ENCODE measurements at regions not wholly inside any gene's neighbourhood (a gene's known extent, or its start where the extent isn't known, plus 50 kb on each side); places are given as distances from the start of the nearest gene placed in this dataset.

DNA sequence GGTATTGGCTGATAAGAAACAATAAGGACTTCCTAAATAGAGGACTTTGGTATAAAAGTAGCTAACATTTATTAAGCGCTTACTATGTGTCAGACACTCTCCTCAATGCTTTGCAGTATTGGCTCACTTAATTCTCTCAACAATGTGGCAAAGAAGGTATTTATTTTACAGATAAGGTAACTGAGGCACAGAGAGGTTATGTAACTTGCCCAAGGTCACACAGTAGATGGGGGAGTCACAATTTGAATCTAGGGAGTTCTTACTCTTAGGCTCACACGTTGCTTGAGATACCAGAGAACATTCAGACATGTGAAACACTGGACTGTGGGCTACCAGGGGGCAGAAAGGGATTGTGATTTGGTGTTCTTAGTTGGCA is 60.8 kb upstream of the GPR158 start:
- H3K79me2 ChIP-seq (ENCODE audit: control insufficient read depth in 1 of 2, insufficient read depth in 2 of 2, low read length in 2 of 2), result no peaks in the 10 kb centered on the region
- no peak overlapping the region for H2AFZ ChIP-seq (ENCODE audit: low read length)
- no peak for DNase-seq (ENCODE audit: low read depth in 1 of 2, low spot score in 2 of 2)
- H3K27me3 ChIP-seq (replicated peaks in 1 of 4; ENCODE audit: control insufficient read depth in 3 of 4, extremely low read depth in 1 of 4, insufficient read depth in 3 of 4, low read length in 3 of 4), result no peaks in the 10 kb centered on the region; a peak in 1 of 7 replicates
- no peak overlapping the region for H2BK5ac ChIP-seq (ENCODE audit: low read depth, low read length)
- H3K56ac ChIP-seq (replicated peaks; ENCODE audit: insufficient read length, low read depth, low read length), result no peak overlapping the region
- H4K5ac ChIP-seq (ENCODE audit: insufficient read length, low read depth, low read length), result no peak overlapping the region
- H3K14ac ChIP-seq (ENCODE audit: insufficient read length), result no peak overlapping the region
- H2BK20ac ChIP-seq (ENCODE audit: low read length), result no peak overlapping the region
- no peaks in the 10 kb centered on the region for H3K79me1 ChIP-seq (ENCODE audit: low read depth, low read length)
- H2BK120ac ChIP-seq (replicated peaks; ENCODE audit: low read depth, low read length), result no peak overlapping the region
- H3K4me3 ChIP-seq (ENCODE audit: extremely low read depth in 1 of 4, insufficient read depth in 2 of 4, low read depth in 3 of 4, low read length in 4 of 4), result no peak overlapping the region
- H4K20me1 ChIP-seq (replicated peaks in 1 of 2; ENCODE audit: control insufficient read depth in 1 of 2, insufficient read depth in 2 of 2, low read length in 2 of 2), result no peaks in the 10 kb centered on the region
- peaks cover 0 to 7% (median 0%) of the 10 kb centered on the region in 4 experiments; a peak in 3 of 7 replicates for H3K4me1 ChIP-seq (replicated peaks in 1 of 4; ENCODE audit: control insufficient read depth in 3 of 4, insufficient read depth in 4 of 4, low read length in 3 of 4)
- no peak overlapping the region for H2AK5ac ChIP-seq (ENCODE audit: low read depth, low read length)
- H3K9ac ChIP-seq (replicated peaks in 1 of 4; ENCODE audit: extremely low read depth in 1 of 4, low read depth in 3 of 4, low read length in 3 of 4), result no peak overlapping the region
- H3K36me3 ChIP-seq (ENCODE audit: control insufficient read depth in 2 of 4, insufficient read depth in 4 of 4, low read length in 3 of 4), result no peaks in the 10 kb centered on the region
- no peak overlapping the region for H3K27ac ChIP-seq (ENCODE audit: low read depth, low read length)
- H4K8ac ChIP-seq (ENCODE audit: extremely low read depth, insufficient read depth, low read length), result no peak overlapping the region
- no peak overlapping the region for H3K4me2 ChIP-seq (ENCODE audit: insufficient read depth in 1 of 2, low read depth in 2 of 2, low read length in 2 of 2)
- no peak overlapping the region for H3K23ac ChIP-seq (ENCODE audit: insufficient read length)
- no peaks in the 10 kb centered on the region for H3K23me2 ChIP-seq (ENCODE audit: low read depth, low read length)
- CTCF ChIA-PET (ENCODE audit: partially characterized antibody), result interaction anchor here (0.7 to 3.0 kb wide), 16 partner anchors 11 to 468 kb away, joined by 3 to 20 read pairs (median 5); no protein-coding TSS in a partner anchor
- H3K9me3 ChIP-seq (ENCODE audit: insufficient read depth in 2 of 2, low read depth in 1 of 2, low read length in 1 of 2), result no peaks in the 10 kb centered on the region
- H3K4ac ChIP-seq (replicated peaks; ENCODE audit: insufficient read length, low read depth, low read length), result no peak overlapping the region
- 97% methylated on average over 2 of the region's 2 CpGs; no CpG with 5 or more reads in 1 of the 2 experiments for WGBS, 2 experiments (ENCODE audit: extremely low coverage in 1 of 2, insufficient coverage in 1 of 2, insufficient read length in 1 of 2, insufficient replicate concordance in 2 of 2, low coverage in 1 of 2, low lambda C conversion rate in 2 of 2, missing lambda C conversion rate in 1 of 2)
- no peak for FAIRE-seq
- POLR2A ChIA-PET (ENCODE audit: partially characterized antibody), result no interaction called here
- no peak overlapping the region for H2BK15ac ChIP-seq (ENCODE audit: low read length)
- H3K18ac ChIP-seq (ENCODE audit: extremely low read depth, low read length), result no peak overlapping the region
- no peak overlapping the region for H4K91ac ChIP-seq (replicated peaks; ENCODE audit: insufficient read length, low read length)
- no peak overlapping the region for H2BK12ac ChIP-seq (ENCODE audit: low read depth, low read length)
- no peak for TF ChIP-seq TAF1 (IDR thresholded peaks at IDR 0.05; ENCODE audit: low read depth, low read length)
- no peak for TF ChIP-seq ASH2L (IDR thresholded peaks at IDR 0.05; ENCODE audit: low read length)
- TF ChIP-seq RBBP5 (IDR thresholded peaks at IDR 0.05; ENCODE audit: borderline replicate concordance, low read depth, low read length), result no peak
- TF ChIP-seq KDM5A (IDR thresholded peaks at IDR 0.05; ENCODE audit: low read length), result no peak
- no peak for TF ChIP-seq SAP30 (IDR thresholded peaks at IDR 0.05; ENCODE audit: insufficient read depth, insufficient replicate concordance, low read length)
- TF ChIP-seq TAF7 (optimal IDR thresholded peaks at IDR 0.05; ENCODE audit: borderline replicate concordance, low read depth, low read length), result no peak
- TF ChIP-seq SP1 (IDR thresholded peaks at IDR 0.05; ENCODE audit: low read depth, low read length), result no peak
- no peak for TF ChIP-seq HDAC6 (IDR thresholded peaks at IDR 0.05; ENCODE audit: low read depth, low read length)
- TF ChIP-seq GTF2F1 (IDR thresholded peaks at IDR 0.05; ENCODE audit: borderline replicate concordance, low read depth, low read length), result no peak
- TF ChIP-seq BCL11A (IDR thresholded peaks at IDR 0.05; ENCODE audit: low read depth in 2 of 2, low read length in 2 of 2), result no peak
- TF ChIP-seq, protein P1, sequence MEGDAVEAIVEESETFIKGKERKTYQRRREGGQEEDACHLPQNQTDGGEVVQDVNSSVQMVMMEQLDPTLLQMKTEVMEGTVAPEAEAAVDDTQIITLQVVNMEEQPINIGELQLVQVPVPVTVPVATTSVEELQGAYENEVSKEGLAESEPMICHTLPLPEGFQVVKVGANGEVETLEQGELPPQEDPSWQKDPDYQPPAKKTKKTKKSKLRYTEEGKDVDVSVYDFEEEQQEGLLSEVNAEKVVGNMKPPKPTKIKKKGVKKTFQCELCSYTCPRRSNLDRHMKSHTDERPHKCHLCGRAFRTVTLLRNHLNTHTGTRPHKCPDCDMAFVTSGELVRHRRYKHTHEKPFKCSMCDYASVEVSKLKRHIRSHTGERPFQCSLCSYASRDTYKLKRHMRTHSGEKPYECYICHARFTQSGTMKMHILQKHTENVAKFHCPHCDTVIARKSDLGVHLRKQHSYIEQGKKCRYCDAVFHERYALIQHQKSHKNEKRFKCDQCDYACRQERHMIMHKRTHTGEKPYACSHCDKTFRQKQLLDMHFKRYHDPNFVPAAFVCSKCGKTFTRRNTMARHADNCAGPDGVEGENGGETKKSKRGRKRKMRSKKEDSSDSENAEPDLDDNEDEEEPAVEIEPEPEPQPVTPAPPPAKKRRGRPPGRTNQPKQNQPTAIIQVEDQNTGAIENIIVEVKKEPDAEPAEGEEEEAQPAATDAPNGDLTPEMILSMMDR (IDR thresholded peaks at IDR 0.05; ENCODE audit: control extremely low read depth in 1 of 3, insufficient read depth in 1 of 3, low read depth in 1 of 3, low read length in 3 of 3), result no peak
- no peak for TF ChIP-seq ZNF274 (IDR thresholded peaks at IDR 0.05; ENCODE audit: borderline replicate concordance, extremely low read depth, low read length)
- TF ChIP-seq CHD1 (IDR thresholded peaks at IDR 0.05; ENCODE audit: low read depth, low read length), result no peak

Data from H1 (cell line).